ENCODE measurements at regions not wholly inside any gene's neighbourhood (a gene's known extent, or its start where the extent isn't known, plus 50 kb on each side); places are given as distances from the start of the nearest gene placed in this dataset.

- Histone ChIP-seq H3K4me1 (ENCODE audit: insufficient read depth) (no peaks in the 10 kb centered on the region), H3K27ac (no peak overlapping the region), H3K9me3 (ENCODE audit: low read depth) (no peaks in the 10 kb centered on the region), H3K27me3 (no peaks in the 10 kb centered on the region), H3K4me2 (no peak overlapping the region), H3K79me2 (no peaks in the 10 kb centered on the region), H3K9me2 (replicated peaks; ENCODE audit: insufficient read depth) (no peaks in the 10 kb centered on the region), H4K20me1 (ENCODE audit: insufficient read depth, poor library complexity, severe bottlenecking) (no peaks in the 10 kb centered on the region), H3K36me3 (replicated peaks; ENCODE audit: insufficient read depth, low read depth) (no peaks in the 10 kb centered on the region), H3K4me3 (no peak overlapping the region), H2AFZ (no peak overlapping the region)
- TF ChIP-seq EZH2 (IDR thresholded peaks at IDR 0.05; ENCODE audit: borderline replicate concordance) (no peak), EZH2phosphoT487 (IDR thresholded peaks at IDR 0.05; ENCODE audit: low read depth, severe bottlenecking, unreplicated experiment) (no peak), CTCF (IDR thresholded peaks at IDR 0.05; ENCODE audit: poor library complexity) (no peak)
- 97% methylated on average over 3 of the region's 3 CpGs for WGBS (ENCODE audit: low lambda C conversion rate, missing lambda C conversion rate)
- DNase-seq (ENCODE audit: low spot score): no peak
Measured at GRCh38 chr16:73965591-73965990, 331.0 kb upstream of the PSMD7 start.

GRCh38 chr16:73956587-73957494, 339.8 kb upstream of the PSMD7 start:
- H3K4me3 ChIP-seq: no peak overlapping the region
- WGBS (ENCODE audit: low lambda C conversion rate, missing lambda C conversion rate): 30% methylated on average over 10 of the region's 10 CpGs
- H3K27me3 ChIP-seq: no peaks in the 10 kb centered on the region
- H3K9me2 ChIP-seq (replicated peaks; ENCODE audit: insufficient read depth): no peaks in the 10 kb centered on the region
- peak overlapping the region; percentile 32 for H3K4me2 ChIP-seq
- no peaks in the 10 kb centered on the region for H4K20me1 ChIP-seq (ENCODE audit: insufficient read depth, poor library complexity, severe bottlenecking)
- H3K79me2 ChIP-seq: no peaks in the 10 kb centered on the region
- H3K9me3 ChIP-seq (ENCODE audit: low read depth): no peaks in the 10 kb centered on the region
- no peaks in the 10 kb centered on the region for H3K36me3 ChIP-seq (replicated peaks; ENCODE audit: insufficient read depth, low read depth)
- peak; percentile 85 for DNase-seq (ENCODE audit: low spot score)
- TF ChIP-seq EZH2phosphoT487 (IDR thresholded peaks at IDR 0.05; ENCODE audit: low read depth, severe bottlenecking, unreplicated experiment): no peak
- peak; percentile 92 for TF ChIP-seq CTCF (IDR thresholded peaks at IDR 0.05; ENCODE audit: poor library complexity)
- TF ChIP-seq EZH2 (IDR thresholded peaks at IDR 0.05; ENCODE audit: borderline replicate concordance): no peak
- H2AFZ ChIP-seq: no peak overlapping the region
- H3K4me1 ChIP-seq (ENCODE audit: insufficient read depth): no peaks in the 10 kb centered on the region
- H3K27ac ChIP-seq: no peak overlapping the region

GRCh38 chr16:73955702-73956101, 340.9 kb upstream of the PSMD7 start:
- no peak overlapping the region for H3K27ac ChIP-seq
- WGBS (ENCODE audit: low lambda C conversion rate, missing lambda C conversion rate): 69% methylated on average over 11 of the region's 11 CpGs
- TF ChIP-seq CTCF (IDR thresholded peaks at IDR 0.05; ENCODE audit: poor library complexity) (no peak), EZH2 (IDR thresholded peaks at IDR 0.05; ENCODE audit: borderline replicate concordance) (no peak), EZH2phosphoT487 (IDR thresholded peaks at IDR 0.05; ENCODE audit: low read depth, severe bottlenecking, unreplicated experiment) (no peak)

More at GRCh38 chr16:73955702-73956101, 340.9 kb upstream of the PSMD7 start:
- H3K27me3 ChIP-seq: no peaks in the 10 kb centered on the region
- H3K9me2 ChIP-seq (replicated peaks; ENCODE audit: insufficient read depth): no peaks in the 10 kb centered on the region
- no peak overlapping the region for H3K4me3 ChIP-seq
- no peaks in the 10 kb centered on the region for H3K36me3 ChIP-seq (replicated peaks; ENCODE audit: insufficient read depth, low read depth)
- H3K9me3 ChIP-seq (ENCODE audit: low read depth): no peaks in the 10 kb centered on the region
- peak overlapping the region; percentile 32 for H3K4me2 ChIP-seq
- no peaks in the 10 kb centered on the region for H3K4me1 ChIP-seq (ENCODE audit: insufficient read depth)
- no peak for DNase-seq (ENCODE audit: low spot score)
- H3K79me2 ChIP-seq: no peaks in the 10 kb centered on the region
- H4K20me1 ChIP-seq (ENCODE audit: insufficient read depth, poor library complexity, severe bottlenecking): no peaks in the 10 kb centered on the region
- no peak overlapping the region for H2AFZ ChIP-seq
